ENCODE measurements at regions not wholly inside any gene's neighbourhood (a gene's known extent, or its start where the extent isn't known, plus 50 kb on each side); places are given as distances from the start of the nearest gene placed in this dataset.

- TF ChIP-seq, protein P1, sequence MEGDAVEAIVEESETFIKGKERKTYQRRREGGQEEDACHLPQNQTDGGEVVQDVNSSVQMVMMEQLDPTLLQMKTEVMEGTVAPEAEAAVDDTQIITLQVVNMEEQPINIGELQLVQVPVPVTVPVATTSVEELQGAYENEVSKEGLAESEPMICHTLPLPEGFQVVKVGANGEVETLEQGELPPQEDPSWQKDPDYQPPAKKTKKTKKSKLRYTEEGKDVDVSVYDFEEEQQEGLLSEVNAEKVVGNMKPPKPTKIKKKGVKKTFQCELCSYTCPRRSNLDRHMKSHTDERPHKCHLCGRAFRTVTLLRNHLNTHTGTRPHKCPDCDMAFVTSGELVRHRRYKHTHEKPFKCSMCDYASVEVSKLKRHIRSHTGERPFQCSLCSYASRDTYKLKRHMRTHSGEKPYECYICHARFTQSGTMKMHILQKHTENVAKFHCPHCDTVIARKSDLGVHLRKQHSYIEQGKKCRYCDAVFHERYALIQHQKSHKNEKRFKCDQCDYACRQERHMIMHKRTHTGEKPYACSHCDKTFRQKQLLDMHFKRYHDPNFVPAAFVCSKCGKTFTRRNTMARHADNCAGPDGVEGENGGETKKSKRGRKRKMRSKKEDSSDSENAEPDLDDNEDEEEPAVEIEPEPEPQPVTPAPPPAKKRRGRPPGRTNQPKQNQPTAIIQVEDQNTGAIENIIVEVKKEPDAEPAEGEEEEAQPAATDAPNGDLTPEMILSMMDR (IDR thresholded peaks at IDR 0.05 in 4 of 5, conservative IDR thresholded peaks at IDR 0.05 in 1 of 5), result no peak
- TF ChIP-seq POLR2A (IDR thresholded peaks at IDR 0.05), result no peak
These were observed 75.6 kb upstream of the BCL11B start for GRCh38 chr14:99347561-99347960.
